HG03135 (cell line): ENCODE measurements at regions not wholly inside any gene's neighbourhood (a gene's known extent, or its start where the extent isn't known, plus 50 kb on each side); places are given as distances from the start of the nearest gene placed in this dataset.
"Not testable (repeated sequence)": the region's sequence is repeated elsewhere in the genome, so short reads cannot be mapped to it uniquely, and the experiment has no call there.

Source experiments
- ATAC-seq: cut with Tn5 transposase; IDR thresholded peaks from one replicate; pipeline ENCODE4 v1.9.1; 2021; ENCODE audit warnings: mild to moderate bottlenecking, moderate library complexity; ENCODE audit not compliant: unreplicated experiment

GRCh38 chr7:137110535-137110934 is 233.0 kb downstream of the PTN start:
- ATAC-seq, result no peak

DNA sequence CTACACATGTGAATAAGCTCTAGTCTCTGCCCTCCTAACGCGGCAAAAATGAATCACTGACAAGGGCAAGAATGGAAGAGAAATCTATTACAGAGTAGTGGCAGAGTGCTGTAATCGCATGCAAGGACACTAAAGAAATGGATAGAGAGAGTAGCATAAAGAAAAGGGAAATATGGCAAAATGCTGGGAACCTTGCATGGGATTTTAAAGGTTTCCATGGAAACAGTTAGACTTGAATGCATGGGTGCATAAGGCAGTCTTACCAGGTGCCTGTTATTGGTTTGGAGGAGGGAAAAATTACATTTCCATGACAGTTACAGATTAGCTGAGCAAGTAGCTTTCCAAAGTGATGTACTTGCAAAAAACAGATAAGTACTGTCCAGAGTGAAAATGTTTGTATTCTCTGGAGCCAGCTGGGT is 233.4 kb downstream of the PTN start:
- no peak for ATAC-seq

GRCh38 chr7:137107802-137108201 is 235.7 kb downstream of the PTN start:
- ATAC-seq, result not testable (repeated sequence)

DNA sequence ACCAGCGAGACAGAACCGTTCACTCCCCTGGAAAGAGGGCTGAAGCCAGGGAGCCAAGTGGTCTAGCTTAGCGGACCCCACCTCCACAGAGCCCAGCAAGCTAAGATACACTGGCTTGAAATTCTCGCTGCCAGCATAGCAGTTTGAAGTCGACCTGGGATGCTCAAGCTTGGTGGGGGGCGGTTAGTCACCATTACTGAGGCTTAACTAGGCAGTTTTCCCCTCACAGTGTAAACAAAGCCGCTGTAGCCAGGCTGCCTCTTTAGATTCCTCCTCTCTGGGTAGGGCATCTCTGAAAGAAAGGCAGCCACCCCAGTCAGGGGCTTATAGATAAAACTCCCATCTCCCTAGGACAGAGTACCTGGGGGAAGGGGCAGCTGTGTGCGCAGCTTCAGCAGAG is 235.1 kb downstream of the CHRM2 start:
- ATAC-seq, result not testable (repeated sequence)

GRCh38 chr7:137097111-137097510 is 228.7 kb downstream of the CHRM2 start:
- no peak for ATAC-seq

DNA sequence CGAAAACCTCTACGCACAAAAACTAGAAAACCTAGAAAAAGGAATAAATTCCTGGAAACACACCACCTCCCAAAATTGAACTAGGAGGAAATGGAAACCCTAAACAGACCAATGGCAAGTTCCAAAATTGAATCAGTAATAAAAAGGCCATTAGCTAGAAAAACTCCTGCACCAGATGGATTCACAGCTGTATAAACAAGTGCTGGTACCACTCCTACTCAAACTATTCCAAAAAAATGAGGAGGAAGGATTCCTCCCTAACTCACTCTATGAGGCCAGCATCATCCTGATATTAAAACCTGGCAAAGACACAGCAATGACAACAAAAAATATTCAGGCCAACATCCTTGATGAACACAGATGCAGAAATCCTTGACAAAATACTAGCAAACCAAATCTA is 228.2 kb downstream of the CHRM2 start:
- no peak for ATAC-seq

- ATAC-seq, result no peak
These were observed 224.7 kb downstream of the CHRM2 start for GRCh38 chr7:137093198-137093597.

DNA sequence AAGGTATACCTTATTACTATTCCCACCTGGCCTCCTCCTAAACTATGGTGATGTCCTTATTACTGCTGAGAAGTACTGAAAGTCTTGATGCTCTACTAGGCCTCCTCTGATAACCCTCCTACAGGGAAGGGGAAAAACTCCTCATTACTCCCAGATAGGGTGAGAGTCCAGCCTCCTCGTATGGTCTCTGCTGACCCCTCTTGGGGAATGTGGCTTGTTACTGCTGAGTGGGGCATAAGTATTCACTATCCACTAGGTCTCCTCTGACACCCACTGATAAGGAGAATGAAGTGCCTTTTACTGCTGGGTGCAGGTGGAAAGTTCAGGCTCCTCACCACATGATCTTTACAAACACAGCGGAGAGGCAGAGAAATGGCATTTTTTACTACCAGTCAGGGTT is 222.9 kb downstream of the CHRM2 start:
- ATAC-seq, result no peak

GRCh38 chr7:137086896-137087295 is 218.4 kb downstream of the CHRM2 start:
- ATAC-seq, result no peak

GRCh38 chr7:137084607-137085380 is 216.3 kb downstream of the CHRM2 start:
- no peak for ATAC-seq

DNA sequence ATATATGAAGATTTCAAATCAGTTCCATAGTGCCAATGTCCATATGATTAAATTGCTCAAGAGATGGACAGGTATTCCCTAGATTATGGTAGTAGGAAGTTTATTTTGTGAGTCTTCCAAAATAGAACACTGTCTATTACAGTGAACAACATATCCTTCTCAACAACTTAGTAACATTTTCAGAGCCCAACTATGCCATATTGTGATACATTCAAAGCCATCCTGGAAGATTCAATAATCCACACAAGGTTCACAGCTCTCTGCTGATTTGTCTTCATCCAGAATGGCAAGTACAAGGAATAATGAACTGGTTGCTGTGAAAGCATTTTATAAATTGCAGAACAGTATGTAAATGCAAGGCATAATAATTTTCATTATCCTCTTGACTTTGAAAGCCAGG is 213.9 kb downstream of the CHRM2 start:
- no peak for ATAC-seq

DNA sequence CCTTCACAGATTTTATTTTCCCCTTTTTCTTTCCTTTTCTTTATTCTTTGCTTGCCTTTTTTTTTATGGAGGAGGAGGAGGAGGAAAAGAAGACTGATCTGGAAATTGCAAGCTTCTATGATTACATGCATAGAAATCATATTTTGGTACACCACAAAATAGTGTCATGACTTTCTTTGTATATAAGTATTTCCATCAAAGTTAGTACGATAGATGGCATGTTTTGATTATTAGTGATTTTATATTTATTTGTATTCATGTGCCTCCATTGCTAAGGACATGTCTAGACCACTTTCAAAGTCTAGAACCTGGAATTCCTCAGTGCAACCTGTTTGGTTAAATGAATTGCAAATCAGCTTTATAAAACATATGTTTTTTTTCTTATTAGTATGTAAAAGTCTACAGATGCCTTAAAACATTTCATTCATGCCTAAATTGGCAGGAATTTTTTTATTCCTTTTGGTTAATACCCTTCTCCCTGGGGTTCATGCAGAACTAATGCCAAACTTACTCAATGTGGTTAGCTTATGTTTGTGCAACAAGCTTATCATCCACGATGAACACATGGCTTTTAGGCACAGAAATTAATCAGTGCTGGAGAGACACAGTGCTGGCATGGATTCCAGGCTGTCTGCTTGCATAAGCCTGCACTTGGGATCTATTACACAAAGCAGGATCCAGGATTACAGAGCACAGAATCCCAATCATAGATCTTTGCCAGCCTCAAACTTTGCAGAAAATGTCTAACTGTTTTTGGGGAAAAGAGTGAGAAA is 213.1 kb downstream of the CHRM2 start:
- ATAC-seq, result no peak

- ATAC-seq, result no peak
These were observed 212.2 kb downstream of the CHRM2 start for GRCh38 chr7:137080516-137081203.

DNA sequence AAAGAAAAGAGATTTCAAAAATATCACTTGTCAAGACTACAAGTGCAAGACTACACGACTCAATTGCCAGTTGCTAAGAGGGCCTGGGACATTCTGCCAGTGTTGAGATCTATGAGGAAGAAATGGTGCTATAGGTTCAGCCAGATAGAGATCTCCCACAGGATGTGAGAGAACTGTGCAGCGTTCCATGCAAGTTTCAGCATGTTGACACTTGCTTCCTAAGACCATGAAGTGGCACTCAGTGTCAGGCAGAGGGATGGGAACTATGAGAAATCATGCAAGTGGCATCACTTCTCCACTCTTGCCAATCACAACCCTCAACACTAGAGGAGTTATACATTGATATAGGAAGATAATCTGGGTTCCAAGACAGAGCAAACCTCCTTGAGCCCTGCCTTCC is 210.3 kb downstream of the CHRM2 start:
- ATAC-seq, result no peak

- ATAC-seq, result no peak
These were observed 206.1 kb downstream of the CHRM2 start for GRCh38 chr7:137074391-137075030.

DNA sequence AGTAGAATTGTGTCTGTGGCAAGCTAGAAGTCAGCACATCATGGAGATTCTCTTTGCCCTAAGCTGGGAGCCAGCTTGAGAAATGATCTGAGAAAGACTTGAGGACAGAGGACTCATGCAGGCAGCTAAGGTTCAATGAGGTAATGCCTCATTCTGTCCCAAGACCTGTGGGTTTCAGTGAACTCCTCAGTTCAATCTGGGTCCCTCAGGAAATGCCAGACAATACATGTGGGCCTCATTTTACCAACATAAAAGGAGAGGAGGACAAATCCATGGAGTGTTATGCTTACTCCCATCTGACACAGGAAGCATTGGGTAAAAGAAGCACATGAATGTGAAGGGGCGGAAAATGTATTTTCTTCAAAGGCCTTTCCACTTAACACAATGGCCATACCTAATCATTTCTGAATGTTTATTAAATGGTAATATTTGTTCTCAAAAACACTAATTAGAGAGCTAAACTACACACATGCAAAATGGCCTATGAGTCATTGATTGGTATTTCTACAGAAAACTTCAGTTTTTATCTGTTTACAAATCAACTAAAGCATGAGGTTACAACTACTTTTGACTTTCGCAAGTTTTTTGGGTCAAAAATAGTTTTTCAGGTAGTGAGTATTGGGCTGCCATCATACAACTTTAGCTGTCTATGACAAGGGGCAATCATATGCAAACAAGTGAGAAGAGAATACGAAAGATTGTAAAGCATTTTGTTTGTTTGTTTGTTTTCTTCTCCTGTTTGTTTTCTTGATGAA is 205.3 kb downstream of the CHRM2 start:
- no peak for ATAC-seq
